ENCODE measurements at regions not wholly inside any gene's neighbourhood (a gene's known extent, or its start where the extent isn't known, plus 50 kb on each side); places are given as distances from the start of the nearest gene placed in this dataset.

DNA sequence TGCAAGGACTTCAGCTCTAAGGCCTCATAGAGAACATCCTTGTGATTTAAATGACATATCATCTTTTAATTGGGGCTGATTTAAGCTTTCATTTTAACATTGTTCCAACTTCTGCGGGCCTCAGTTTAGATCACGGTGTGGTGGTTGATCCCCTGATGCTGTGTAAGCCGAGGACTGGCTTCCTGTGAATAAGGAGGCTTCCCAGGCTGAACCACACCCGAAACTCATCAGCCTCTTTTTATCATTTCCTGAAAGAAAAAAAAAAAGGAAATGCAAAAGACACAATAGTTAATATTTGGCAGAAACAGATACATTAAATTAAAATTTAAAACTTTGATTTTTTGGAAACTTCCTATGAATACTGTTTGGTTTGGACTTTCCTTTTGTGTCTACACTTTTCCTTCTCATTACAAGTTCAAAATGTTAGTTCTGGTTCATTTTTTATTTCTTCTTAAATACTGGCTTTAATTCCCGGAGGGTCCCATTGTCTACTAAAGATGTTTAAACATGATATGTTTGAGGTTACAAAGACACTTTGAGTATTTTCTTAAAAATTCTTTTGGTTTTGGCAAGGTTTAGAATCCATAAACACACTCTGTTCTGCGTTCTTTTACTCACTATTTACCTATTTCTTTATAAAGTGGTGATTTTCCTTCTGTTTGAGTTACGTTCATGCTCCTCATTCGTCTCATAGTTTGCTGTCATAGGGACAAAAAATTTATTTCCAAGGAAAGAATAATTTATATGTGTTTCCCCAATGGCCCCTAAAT is 230.0 kb upstream of the SULF2 start:
- no peak overlapping the region for H3K27ac ChIP-seq
- TF ChIP-seq, protein P1, sequence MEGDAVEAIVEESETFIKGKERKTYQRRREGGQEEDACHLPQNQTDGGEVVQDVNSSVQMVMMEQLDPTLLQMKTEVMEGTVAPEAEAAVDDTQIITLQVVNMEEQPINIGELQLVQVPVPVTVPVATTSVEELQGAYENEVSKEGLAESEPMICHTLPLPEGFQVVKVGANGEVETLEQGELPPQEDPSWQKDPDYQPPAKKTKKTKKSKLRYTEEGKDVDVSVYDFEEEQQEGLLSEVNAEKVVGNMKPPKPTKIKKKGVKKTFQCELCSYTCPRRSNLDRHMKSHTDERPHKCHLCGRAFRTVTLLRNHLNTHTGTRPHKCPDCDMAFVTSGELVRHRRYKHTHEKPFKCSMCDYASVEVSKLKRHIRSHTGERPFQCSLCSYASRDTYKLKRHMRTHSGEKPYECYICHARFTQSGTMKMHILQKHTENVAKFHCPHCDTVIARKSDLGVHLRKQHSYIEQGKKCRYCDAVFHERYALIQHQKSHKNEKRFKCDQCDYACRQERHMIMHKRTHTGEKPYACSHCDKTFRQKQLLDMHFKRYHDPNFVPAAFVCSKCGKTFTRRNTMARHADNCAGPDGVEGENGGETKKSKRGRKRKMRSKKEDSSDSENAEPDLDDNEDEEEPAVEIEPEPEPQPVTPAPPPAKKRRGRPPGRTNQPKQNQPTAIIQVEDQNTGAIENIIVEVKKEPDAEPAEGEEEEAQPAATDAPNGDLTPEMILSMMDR (IDR thresholded peaks at IDR 0.05): no peak
- no peak overlapping the region for H3K4me3 ChIP-seq
- DNase-seq (ENCODE audit: low spot score): no peak

DNA sequence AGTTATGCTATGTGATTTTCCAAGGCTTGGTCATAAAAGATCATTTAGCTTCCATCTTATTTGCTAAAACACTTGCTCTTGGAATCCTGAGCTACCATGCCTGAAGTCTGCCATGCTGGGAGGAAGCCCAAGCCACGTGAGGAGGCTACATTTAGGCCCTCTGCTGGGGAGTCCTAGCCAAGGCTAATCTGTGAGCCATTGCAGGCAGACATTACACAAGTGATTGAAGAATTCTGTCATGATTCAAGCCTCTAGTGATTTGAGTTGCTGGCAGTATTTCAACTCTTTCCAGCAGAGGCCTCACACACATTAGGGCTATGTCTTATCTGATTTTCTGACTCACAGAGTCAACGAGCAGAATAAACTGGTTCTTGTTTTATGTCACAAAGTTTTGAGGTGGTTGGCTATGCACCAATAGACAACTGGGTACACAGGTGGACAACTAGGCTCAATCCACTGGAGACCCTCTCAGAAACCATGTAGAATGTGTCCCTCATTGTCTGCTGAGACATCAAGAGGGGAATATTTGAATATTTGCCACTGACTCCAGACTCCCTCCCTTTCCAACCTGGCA is 227.2 kb upstream of the SULF2 start:
- TF ChIP-seq, protein P1 (IDR thresholded peaks at IDR 0.05): no peak
- no peak for DNase-seq (ENCODE audit: low spot score)
- no peak overlapping the region for H3K4me3 ChIP-seq
- H3K27ac ChIP-seq: no peak overlapping the region

DNA sequence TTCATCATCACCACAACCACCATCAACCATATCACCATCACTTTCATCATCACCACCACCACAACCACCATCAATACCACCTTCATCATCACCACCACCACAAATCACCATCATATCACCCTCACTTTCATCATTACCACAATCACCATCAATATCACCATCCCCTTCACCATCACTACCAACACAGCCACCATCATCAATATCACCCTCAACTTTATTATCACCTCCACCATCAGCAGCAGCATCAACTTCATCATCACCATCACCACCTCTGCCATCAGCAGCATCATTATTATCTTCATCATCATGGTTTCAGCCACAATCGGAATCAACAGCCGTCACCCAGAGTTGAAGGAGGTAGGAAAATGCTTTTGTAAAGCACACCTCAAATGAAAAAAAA is 225.7 kb upstream of the SULF2 start:
- H3K27ac ChIP-seq: no peak overlapping the region
- TF ChIP-seq, protein P1 (IDR thresholded peaks at IDR 0.05): no peak
- H3K4me3 ChIP-seq: no peak overlapping the region
- no peak for DNase-seq (ENCODE audit: low spot score)

DNA sequence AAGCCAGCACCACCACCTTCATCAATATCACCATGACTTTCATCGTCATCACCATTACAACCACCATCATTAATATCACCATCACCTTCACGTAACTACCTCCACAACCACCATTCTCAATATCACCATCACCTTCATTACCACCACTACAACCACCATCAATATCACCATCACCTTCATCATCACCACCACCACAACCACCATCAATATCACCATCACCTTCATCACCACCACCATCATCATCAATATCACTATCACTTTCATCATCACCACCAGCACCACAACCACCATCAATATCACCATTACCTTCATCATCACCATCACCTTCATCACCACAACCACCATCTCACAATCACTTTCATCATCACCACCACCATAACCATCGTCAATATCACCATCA is 225.3 kb upstream of the SULF2 start:
- no peak for DNase-seq (ENCODE audit: low spot score)
- Histone ChIP-seq H3K4me3 (no peak overlapping the region), H3K27ac (no peak overlapping the region)
- TF ChIP-seq, protein P1 (IDR thresholded peaks at IDR 0.05): no peak

DNA sequence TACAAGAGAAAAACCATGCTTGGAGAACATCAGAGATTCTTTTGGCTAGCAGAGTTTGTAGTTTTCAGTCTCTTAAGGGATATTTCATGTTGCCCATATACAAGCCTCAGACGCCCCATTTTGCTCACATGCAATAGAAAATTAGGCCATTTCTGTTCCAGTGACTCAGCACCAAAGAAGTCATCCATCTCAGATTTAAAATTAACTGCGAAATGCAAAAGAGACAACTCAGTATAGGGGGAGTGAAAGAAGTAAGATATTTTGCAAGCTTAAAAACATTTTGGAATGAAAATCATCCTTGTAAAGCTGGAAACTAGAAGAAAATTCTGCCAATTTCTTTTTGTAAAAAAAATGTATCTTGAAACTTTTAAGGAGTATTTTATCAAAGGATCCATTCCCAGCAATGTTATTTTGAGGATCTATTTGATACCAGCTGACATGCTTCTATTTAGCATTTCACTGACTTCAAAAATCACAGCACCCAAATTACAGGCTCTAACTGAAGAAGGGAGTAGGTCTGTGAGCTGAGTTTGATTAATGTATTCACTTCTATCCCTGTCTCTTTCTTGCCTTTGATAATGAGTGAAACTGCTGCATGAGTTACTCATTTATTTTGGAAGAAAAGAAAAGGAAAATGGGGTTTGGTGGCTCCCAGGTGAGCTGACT is 223.7 kb upstream of the SULF2 start:
- TF ChIP-seq, protein P1 (IDR thresholded peaks at IDR 0.05): no peak
- no peak overlapping the region for H3K27ac ChIP-seq
- no peak overlapping the region for H3K4me3 ChIP-seq
- no peak for DNase-seq (ENCODE audit: low spot score)

DNA sequence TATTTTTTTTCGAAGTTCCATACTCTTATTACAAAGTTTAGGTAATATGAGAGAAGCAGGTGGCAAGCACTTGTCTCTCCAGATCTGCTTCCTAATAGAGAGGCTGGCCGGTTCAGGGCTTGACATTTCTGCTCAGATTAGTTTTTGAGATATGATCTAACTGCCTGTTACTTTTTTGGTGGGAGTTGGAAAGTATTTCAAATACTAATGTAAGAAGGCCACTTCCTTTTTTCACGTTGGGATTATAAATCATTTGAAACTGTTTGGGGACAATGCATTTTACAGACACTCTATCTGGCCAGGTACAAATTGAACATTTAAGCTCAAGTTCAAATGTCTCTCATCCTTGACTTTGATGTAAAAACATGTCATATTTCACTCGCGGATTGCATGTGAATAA is 222.1 kb upstream of the SULF2 start:
- no peak for DNase-seq (ENCODE audit: low spot score)
- H3K27ac ChIP-seq: no peak overlapping the region
- H3K4me3 ChIP-seq: no peak overlapping the region
- TF ChIP-seq, protein P1 (IDR thresholded peaks at IDR 0.05): no peak
